Glutamatergic neuron (in vitro differentiated cells): ENCODE measurements at regions not wholly inside any gene's neighbourhood (a gene's known extent, or its start where the extent isn't known, plus 50 kb on each side); places are given as distances from the start of the nearest gene placed in this dataset.

ENCODE experiments used
- DNase-seq: peaks from one replicate; pipeline ENCODE4 v3.0.0; 2022
- H3K27ac Mint-ChIP-seq: one replicate; pipeline ENCODE4 v1.8.0; 2020; ENCODE audit warnings: mild to moderate bottlenecking, mixed read lengths, inconsistent platforms; ENCODE audit not compliant: unreplicated experiment
- H3K27me3 Mint-ChIP-seq: one replicate; pipeline ENCODE4 v1.8.0; 2020; ENCODE audit warnings: mild to moderate bottlenecking, moderate library complexity, mixed read lengths, inconsistent platforms; ENCODE audit not compliant: unreplicated experiment
- H3K36me3 Mint-ChIP-seq: one replicate; pipeline ENCODE4 v1.8.0; 2020; ENCODE audit warnings: mild to moderate bottlenecking, mixed read lengths, inconsistent platforms; ENCODE audit not compliant: unreplicated experiment
- H3K4me1 Mint-ChIP-seq: one replicate; pipeline ENCODE4 v1.8.0; 2020; ENCODE audit warnings: mild to moderate bottlenecking, low read depth, mixed read lengths, inconsistent platforms; ENCODE audit not compliant: unreplicated experiment
- H3K4me3 Mint-ChIP-seq: one replicate; pipeline ENCODE4 v1.8.0; 2020; ENCODE audit warnings: mild to moderate bottlenecking, mixed read lengths, inconsistent platforms; ENCODE audit not compliant: unreplicated experiment
- H3K9me3 Mint-ChIP-seq: one replicate; pipeline ENCODE4 v1.8.0; 2020; ENCODE audit warnings: mild to moderate bottlenecking, moderate library complexity, mixed read lengths, inconsistent platforms; ENCODE audit not compliant: unreplicated experiment
- TF ChIP-seq, protein P1 (sequence below): fragments of 200-600 bp; sonication (generic); IDR thresholded peaks from one replicate; pipeline ENCODE4 v1.5.0; 2021; ENCODE audit not compliant: partially characterized antibody, unreplicated experiment

DNA sequence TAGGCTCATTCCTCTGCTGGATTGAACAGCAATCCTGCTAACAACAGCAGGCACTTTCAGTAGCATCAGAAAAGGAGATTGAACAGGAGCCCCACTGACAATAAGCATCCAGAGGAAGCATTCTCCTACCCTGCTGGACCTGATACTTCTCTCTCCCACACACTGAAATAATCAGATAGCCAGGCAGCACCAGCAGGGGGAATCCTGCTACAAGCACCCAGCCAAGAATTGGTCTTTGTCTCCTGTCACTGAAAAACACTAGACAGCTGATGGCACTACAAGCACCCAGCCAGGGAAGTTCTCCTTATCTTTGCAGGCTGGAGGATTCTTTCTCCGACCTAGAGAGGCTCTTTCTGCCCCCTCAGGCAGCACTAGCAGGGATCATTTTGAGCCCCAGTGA lies 444.3 kb upstream of the GRIA3 start:
- H3K4me1 Mint-ChIP-seq = no peaks in the 10 kb centered on the region
- DNase-seq = no peak
- no peaks in the 10 kb centered on the region for H3K9me3 Mint-ChIP-seq
- no peak overlapping the region for H3K27ac Mint-ChIP-seq
- TF ChIP-seq, protein P1, sequence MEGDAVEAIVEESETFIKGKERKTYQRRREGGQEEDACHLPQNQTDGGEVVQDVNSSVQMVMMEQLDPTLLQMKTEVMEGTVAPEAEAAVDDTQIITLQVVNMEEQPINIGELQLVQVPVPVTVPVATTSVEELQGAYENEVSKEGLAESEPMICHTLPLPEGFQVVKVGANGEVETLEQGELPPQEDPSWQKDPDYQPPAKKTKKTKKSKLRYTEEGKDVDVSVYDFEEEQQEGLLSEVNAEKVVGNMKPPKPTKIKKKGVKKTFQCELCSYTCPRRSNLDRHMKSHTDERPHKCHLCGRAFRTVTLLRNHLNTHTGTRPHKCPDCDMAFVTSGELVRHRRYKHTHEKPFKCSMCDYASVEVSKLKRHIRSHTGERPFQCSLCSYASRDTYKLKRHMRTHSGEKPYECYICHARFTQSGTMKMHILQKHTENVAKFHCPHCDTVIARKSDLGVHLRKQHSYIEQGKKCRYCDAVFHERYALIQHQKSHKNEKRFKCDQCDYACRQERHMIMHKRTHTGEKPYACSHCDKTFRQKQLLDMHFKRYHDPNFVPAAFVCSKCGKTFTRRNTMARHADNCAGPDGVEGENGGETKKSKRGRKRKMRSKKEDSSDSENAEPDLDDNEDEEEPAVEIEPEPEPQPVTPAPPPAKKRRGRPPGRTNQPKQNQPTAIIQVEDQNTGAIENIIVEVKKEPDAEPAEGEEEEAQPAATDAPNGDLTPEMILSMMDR = no peak
- no peaks in the 10 kb centered on the region for H3K36me3 Mint-ChIP-seq
- no peak overlapping the region for H3K4me3 Mint-ChIP-seq
- H3K27me3 Mint-ChIP-seq = peaks cover 2% of the 10 kb centered on the region

DNA sequence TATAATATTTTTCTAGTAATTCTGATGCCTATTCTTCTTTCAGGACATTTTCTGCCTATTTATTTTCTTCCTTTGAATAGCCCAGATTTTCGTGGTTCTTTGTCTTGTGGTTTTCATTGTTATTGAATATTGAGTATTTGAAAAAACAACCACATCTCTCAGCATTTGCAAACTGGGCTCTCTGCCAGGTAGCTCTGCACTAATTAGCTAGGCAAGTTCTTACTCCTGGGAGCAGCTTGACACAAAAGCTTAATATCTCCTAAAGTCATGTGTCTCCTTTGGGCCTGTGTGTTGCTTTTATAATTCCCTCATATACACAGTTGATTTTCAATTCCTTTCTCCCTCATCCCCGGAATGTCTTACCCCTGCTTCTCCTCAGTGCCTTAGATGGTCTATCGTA lies 413.5 kb upstream of the GRIA3 start:
- no peak overlapping the region for H3K4me3 Mint-ChIP-seq
- peaks cover 4% of the 10 kb centered on the region for H3K36me3 Mint-ChIP-seq
- H3K9me3 Mint-ChIP-seq = no peaks in the 10 kb centered on the region
- TF ChIP-seq, protein P1 = no peak
- H3K27me3 Mint-ChIP-seq = no peaks in the 10 kb centered on the region
- no peak for DNase-seq
- H3K4me1 Mint-ChIP-seq = peaks cover 2% of the 10 kb centered on the region
- H3K27ac Mint-ChIP-seq = no peak overlapping the region

DNA sequence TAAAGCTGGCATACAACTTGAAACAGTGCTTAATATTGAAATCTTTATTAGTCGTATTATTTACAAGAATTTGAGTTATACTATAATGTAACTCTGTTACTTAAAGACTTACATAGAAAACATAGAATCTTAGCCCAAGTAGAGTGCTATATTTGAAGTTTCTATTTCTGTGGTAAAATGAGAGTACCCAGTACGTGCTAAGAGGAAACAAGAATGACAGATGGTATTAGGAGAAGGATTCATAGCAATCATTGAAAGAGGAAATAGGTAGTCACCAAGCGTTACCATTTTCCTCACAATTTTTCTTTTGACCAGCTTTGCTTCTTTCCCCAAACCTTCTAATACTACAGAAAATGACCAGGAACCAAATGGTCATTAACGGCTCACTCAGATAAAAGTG lies 412.1 kb upstream of the GRIA3 start:
- H3K9me3 Mint-ChIP-seq = no peaks in the 10 kb centered on the region
- peaks cover 4% of the 10 kb centered on the region for H3K36me3 Mint-ChIP-seq
- H3K27me3 Mint-ChIP-seq = no peaks in the 10 kb centered on the region
- no peak overlapping the region for H3K4me3 Mint-ChIP-seq
- DNase-seq = no peak
- TF ChIP-seq, protein P1 = no peak
- H3K4me1 Mint-ChIP-seq = peaks cover 2% of the 10 kb centered on the region
- no peak overlapping the region for H3K27ac Mint-ChIP-seq

DNA sequence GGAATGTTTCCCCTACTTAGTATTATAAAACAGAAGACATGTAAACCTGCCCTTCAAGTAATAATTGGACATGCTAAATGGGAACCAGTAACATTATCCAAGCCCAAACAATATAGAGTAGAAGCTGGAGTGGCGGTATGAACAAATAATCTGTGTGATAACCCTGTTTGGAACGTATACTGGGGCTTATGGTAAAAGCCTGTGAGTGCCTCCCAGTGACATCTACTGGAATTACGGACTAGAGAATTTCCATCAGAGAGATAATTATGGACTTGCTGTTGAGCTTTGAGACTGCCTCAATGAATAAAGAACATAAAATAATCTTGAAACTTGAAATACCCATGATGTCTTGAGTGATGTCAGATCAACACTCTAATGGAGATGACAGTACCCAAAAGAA lies 406.3 kb upstream of the GRIA3 start:
- H3K9me3 Mint-ChIP-seq = no peaks in the 10 kb centered on the region
- H3K4me1 Mint-ChIP-seq = no peaks in the 10 kb centered on the region
- H3K27me3 Mint-ChIP-seq = no peaks in the 10 kb centered on the region
- no peak for DNase-seq
- peaks cover 4% of the 10 kb centered on the region for H3K36me3 Mint-ChIP-seq
- no peak overlapping the region for H3K27ac Mint-ChIP-seq
- H3K4me3 Mint-ChIP-seq = no peak overlapping the region
- TF ChIP-seq, protein P1 = no peak

DNA sequence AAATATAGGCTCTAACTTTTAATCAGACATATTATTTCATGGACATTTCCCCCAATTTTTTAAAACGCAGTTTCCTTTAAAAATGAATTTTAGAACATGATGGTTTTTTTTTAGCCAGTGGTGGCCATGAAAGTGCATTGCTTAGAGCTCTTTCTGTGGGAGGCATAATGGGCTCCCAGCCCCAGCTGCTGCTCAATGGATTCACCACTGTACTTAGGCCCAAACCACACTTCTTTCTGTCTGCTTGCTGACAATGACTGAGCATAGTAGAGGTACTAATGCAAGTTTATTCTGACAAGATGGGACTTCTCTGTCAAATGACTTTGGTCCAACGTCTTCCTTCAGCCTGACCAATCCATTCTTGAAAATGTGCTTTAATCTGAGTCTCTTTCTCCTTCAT lies 400.2 kb upstream of the GRIA3 start:
- Mint-ChIP-seq H3K27me3 (no peaks in the 10 kb centered on the region), H3K4me3 (no peak overlapping the region), H3K9me3 (no peaks in the 10 kb centered on the region), H3K36me3 (no peaks in the 10 kb centered on the region), H3K27ac (no peak overlapping the region), H3K4me1 (no peaks in the 10 kb centered on the region)
- no peak for DNase-seq
- TF ChIP-seq, protein P1 = no peak
